GM21367 (cell line): ENCODE measurements at regions not wholly inside any gene's neighbourhood (a gene's known extent, or its start where the extent isn't known, plus 50 kb on each side); places are given as distances from the start of the nearest gene placed in this dataset.
A peak's percentile ranks its signal among the peaks of the same experiment; 100 is the strongest.
"Not testable (repeated sequence)": the region's sequence is repeated elsewhere in the genome, so short reads cannot be mapped to it uniquely, and the experiment has no call there.

Experiments
- ATAC-seq: cut with Tn5 transposase; IDR thresholded peaks from one replicate; pipeline ENCODE4 v1.9.1; 2021; ENCODE audit not compliant: unreplicated experiment

GRCh38 chr5:83889971-83890745 is 169.5 kb upstream of the HAPLN1 start:
- ATAC-seq = no peak

DNA sequence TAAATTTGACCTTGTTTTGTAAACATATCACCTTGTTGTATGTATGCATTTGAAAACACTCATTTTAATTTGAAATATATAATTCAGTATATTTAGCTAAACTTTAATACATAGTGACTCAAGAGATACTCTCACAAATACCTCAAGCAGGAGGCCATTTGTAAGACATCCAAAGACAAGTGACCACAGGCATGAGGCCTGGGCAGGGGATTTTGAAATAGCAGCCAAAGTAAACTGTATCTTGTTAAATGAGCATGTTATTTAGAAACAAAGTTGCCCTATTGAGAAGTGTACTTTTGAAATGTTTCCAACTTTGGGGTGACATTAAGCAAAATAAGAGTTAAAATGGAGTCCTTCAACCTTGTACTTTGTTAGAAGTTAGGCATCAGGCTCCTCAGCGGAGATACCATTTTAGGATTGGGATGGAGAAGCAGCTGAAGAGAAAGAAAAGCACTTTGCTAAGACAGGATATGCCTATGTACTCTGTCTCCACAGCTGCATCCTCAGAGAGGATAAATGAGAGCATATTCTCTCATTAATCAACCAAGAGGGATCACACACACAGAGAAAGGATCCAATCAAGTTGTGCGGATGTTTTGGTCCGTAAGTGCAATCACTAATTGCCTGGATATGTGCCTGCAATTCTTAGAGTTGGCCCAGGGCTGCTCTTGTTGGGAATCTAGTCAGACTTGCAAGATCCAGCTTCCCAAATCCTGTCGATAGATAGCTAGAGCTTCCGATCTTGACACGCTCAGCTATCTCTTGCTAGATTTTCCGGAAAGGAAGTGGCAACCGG is 157.5 kb upstream of the HAPLN1 start:
- no peak for ATAC-seq

DNA sequence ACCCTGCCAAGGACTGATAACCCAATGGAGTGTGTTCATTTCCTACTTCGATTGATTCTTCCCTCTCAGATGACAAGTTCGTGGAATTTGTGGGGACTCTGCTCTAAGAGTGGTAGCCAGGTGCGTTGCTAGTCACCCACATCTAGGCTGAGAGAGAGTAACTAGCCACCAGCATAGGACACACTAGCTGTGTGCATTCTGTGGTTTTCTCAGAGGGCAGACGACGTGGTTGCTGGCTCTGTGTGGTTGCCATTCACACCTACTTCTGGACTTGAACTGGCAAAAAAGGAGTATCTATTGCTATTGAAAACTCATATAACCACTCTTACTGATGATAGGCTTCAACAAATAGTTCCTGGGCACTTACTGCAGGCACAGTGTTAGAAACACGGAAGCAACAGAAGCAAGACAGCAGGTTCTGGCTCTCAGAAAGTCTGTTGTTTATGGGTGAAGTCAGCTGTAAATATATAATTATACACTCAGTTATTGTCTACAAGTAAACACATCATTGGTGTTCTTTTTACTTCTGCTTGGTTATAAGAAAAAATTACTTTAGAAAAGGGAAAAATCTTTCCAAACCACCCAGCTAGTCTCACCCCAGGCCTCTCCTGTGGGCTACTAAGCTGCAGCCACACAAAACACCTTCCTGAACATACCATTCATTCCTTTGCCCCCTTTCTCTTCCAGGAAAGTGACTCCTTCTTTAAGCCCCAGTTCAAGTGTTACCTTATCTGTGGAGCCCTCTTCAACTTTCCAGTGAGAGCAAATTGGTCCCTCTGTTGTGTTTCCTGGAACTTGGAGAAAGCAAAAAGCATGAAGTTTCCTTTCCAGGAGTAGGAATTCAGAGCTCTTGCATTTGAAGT is 151.1 kb upstream of the HAPLN1 start:
- no peak for ATAC-seq

GRCh38 chr5:83866181-83866580 is 145.5 kb upstream of the HAPLN1 start:
- ATAC-seq = no peak

GRCh38 chr5:83865579-83865978 is 144.9 kb upstream of the HAPLN1 start:
- ATAC-seq = no peak

DNA sequence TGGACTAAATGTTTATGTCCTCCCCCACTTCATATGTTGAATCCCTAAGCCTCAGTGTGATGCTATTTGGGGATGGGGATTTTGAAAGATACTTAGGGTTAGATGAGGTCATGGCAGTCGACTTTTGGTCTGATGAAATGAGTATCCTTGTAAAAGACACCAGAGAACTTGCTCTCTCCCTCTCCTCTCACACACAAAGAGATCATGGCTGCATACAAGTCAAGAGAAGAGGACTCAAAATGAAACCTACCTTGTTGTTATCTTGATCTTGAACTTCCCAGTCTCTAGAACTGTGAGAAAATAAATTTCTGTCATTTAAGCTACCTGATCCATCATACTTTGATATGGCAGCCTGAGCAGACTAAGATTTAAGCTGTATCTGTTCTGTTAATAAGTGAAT is 144.0 kb upstream of the HAPLN1 start:
- no peak for ATAC-seq

DNA sequence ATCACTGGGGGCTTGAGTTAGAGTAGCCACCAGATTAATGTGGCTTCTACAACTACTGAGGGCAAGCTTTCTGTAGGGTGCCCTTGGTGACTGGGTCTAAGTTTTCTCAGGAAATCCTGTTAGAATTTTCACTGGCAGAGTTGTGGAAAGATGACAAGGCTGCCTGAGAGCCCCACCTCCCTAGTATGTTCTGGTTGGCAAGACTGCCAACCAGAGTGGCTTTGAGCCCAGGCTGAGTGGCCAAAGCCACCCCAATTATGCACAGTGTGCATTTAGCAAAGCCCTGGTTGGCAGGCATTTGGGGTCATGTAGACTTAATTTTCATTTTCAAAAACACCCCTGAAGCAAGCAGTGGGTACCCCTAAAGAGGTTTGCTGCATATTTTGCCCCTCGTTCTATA is 136.7 kb upstream of the HAPLN1 start:
- no peak for ATAC-seq

DNA sequence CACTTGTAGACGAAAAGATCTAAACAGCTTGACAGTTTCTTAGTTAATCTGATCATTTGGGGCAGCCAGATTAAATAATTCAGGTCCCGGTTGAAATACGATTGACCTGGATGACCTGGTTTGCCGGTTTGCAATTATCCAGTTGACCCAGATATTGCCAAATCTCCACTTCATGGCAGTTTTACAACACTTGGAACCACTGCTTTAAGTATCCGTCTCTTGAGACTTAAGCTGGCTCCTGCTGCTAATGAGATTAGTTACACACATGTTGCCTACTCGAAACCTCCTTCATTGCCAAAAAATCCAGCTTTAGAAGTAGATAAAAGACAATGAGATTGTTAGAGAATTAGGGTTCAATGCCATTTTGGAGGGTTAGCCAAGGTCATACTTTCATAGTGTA is 136.2 kb upstream of the HAPLN1 start:
- no peak for ATAC-seq

DNA sequence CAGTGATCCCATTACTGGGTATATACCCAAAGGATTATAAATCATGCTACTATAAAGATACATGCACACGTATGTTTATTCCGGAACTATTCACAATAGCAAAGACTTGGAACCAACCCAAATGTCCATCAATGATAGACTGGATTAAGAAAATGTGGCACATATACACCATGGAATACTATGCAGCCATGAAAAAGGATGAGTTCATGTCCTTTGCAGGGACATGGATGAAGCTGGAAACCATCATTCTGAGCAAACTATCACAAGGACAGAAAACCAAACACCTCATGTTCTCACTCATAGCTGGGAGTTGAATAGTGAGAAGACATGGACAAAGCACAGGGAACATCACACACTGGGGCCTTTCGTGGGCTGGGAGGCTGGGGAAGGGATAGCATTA is 129.8 kb upstream of the HAPLN1 start:
- not testable (repeated sequence) for ATAC-seq

- no peak for ATAC-seq
Measured at GRCh38 chr5:83848941-83849340, 128.3 kb upstream of the HAPLN1 start.

DNA sequence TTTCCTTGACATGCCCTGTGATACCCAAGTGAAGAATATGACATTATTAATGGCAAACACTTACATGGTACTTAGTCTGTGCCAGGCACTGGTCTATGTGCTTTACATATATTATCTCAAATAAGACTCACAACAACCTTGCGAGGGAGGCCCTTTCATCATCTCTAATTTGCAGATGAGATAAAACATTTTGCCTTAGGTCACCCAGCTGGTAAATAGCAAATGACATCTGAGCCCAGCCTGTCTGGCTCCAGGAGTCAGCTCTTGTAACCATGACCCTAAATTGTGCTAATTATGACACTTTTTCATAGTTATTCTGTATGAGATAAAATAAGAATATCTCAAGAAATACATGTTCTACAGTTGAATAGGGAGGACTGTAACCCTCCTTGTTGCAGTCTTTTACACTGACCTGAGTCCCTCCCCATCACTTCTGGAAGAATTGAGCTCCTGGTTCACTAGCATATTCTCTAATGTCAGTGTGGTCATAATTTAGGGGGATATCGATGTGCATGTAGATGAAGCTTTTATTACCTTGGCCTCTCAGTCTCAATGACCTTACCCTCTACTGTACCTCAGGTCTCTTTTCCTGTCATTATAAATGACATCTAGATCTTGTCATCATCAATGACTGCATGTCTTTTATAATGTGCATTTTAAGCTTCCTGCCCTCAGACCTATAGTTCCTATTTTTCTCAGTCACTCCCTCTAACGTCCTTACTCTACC is 126.1 kb upstream of the HAPLN1 start:
- ATAC-seq = no peak

DNA sequence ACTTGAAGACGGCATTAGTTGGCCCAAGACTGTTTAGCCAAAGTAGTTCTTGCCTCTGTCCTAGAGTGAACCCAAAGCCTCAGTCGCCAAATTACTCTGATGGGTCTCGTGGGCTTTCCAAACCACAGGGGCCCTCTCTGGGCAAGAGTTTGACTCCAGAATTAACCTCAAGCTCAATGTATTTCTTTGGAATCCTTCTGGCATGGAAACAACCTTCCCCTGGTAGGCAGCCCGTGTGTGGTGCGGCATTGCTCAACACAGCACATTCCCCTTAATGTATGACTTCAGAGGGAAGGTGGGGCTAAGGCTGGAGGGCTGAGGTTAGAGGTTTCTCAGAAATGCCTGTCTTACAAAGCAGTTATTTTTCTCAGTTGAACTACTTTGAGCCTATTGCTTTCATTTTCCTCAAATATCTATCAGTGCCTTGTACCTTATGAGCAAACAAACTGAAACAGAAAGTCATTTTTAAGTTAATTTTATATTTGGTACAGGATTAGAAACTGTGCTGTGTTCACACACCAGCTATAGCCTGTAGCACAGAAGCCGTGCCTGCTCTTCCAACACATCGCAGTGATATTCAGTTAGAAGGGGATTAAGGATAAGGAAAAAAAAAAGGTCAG is 123.9 kb upstream of the HAPLN1 start:
- peak; percentile 98 for ATAC-seq

DNA sequence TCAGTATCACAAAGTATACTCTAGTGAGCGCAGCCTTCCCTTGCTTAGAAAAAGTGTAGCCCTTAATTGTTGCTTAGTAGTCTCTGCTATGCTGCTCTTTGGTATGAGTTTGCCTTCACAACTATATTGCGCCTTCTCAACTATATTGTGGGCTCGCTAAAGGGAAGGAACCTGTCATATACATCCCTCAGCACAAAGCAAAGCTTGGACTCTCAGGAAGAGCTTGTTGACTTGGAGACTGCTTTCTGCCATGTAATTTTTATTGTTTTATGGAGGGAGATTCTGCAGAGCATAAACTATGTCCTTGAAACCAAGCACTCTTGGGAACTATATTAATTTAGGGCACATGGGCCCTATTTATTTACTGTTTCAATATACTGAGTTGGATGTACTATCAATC is 119.1 kb upstream of the HAPLN1 start:
- no peak for ATAC-seq

DNA sequence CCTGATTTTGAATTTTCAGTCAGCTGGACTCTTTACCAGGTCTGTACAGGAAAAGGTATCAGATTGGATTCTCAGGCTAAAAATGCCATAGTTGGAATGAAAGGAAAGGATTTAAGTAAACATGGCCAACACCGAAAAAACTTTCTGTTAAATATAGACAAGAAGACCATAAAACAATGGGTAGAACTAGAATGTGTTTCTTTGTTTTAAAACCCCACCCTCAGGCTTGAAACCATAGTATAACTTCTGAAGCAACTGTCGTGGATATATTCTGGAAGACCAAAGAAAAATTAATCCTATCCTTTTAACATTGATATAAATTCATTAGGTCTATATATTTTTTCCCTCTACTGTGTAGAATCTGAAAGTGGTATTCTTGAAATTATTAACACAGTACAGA is 118.6 kb upstream of the HAPLN1 start:
- ATAC-seq = no peak

- ATAC-seq = no peak
Measured at GRCh38 chr5:83837265-83837907, 116.7 kb upstream of the HAPLN1 start.

GRCh38 chr5:83834306-83834705 is 113.7 kb upstream of the HAPLN1 start:
- no peak for ATAC-seq

- no peak for ATAC-seq
Measured at GRCh38 chr5:83831834-83832233, 111.2 kb upstream of the HAPLN1 start.

DNA sequence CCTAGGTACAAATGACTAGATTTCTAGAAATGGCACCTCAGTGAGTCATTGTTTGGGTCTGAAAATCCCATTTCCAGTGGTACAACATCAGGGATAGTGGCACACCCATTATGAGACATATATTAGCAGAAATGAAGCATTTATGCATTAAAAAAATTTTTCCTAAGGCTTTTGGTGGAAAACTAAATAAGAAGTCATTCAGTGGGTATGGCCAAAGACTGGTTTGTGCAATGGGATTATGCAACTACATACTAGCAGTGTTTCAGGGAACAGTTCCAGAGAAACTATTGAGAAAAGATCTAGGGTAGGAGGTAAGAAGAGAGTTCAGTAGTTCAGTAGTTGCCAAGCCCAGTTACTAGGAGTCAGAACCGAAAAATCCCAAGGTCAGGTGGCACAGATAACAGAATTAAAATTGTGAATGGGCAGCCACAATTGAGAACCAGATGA is 106.5 kb upstream of the HAPLN1 start:
- ATAC-seq = no peak

- ATAC-seq = no peak
Measured at GRCh38 chr5:83817591-83817990, 96.9 kb upstream of the HAPLN1 start.

- no peak for ATAC-seq
Measured at GRCh38 chr5:83815661-83816060, 95.0 kb upstream of the HAPLN1 start.
